BE2C (cell line): ENCODE measurements at regions not wholly inside any gene's neighbourhood (a gene's known extent, or its start where the extent isn't known, plus 50 kb on each side); places are given as distances from the start of the nearest gene placed in this dataset.

Experiments
- DNase-seq: peaks from one replicate; pipeline ENCODE4 v3.0.0-alpha.2; 2020
- H3K27me3 ChIP-seq: fragments of 250-450 bp; sonication (Bioruptor Pico); 2 replicates; pipeline ENCODE4 v1.5.1; 2020; ENCODE audit warnings: mild to moderate bottlenecking
- H3K36me3 ChIP-seq: fragments of 250-450 bp; sonication (Bioruptor Pico); 2 replicates; pipeline ENCODE4 v1.5.1; 2020; ENCODE audit warnings: mild to moderate bottlenecking
- H3K4me1 ChIP-seq: fragments of 250-450 bp; sonication (Bioruptor Pico); 2 replicates; pipeline ENCODE4 v1.5.1; 2020
- H3K4me3 ChIP-seq: 2 replicates; pipeline ENCODE4 v1.5.1; 2011; ENCODE audit warnings: low read depth, low read length
- H3K9me3 ChIP-seq: fragments of 250-450 bp; sonication (Bioruptor Pico); 2 replicates; pipeline ENCODE4 v1.5.1; 2020
- TF ChIP-seq, protein P1 (sequence below): IDR thresholded peaks from 2 replicates; pipeline ENCODE4 v1.5.1; 2012; ENCODE audit warnings: mild to moderate bottlenecking, low read depth, low read length

DNA sequence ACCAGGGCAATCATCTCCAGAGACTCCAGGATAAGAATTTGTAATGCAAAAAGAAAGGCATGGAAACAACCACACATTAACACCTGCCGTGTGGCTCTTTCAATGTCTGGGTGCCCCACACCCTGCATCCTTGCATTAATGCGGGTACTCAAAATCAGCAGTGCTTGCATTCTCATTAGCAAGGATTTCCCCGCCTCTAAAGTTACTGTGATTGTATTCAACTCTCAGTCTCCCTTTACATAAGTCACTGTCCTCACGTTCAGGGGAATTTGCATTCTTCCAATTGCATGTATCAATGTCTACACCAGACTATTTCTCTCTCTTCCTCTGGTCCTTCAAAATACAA is 324.3 kb downstream of the FOXL1 start:
- no peaks in the 10 kb centered on the region for H3K9me3 ChIP-seq
- H3K4me1 ChIP-seq = no peaks in the 10 kb centered on the region
- H3K36me3 ChIP-seq = no peaks in the 10 kb centered on the region
- DNase-seq = no peak
- peaks cover 7% of the 10 kb centered on the region; the same call in 1 of the 2 replicates for H3K27me3 ChIP-seq
- TF ChIP-seq, protein P1, sequence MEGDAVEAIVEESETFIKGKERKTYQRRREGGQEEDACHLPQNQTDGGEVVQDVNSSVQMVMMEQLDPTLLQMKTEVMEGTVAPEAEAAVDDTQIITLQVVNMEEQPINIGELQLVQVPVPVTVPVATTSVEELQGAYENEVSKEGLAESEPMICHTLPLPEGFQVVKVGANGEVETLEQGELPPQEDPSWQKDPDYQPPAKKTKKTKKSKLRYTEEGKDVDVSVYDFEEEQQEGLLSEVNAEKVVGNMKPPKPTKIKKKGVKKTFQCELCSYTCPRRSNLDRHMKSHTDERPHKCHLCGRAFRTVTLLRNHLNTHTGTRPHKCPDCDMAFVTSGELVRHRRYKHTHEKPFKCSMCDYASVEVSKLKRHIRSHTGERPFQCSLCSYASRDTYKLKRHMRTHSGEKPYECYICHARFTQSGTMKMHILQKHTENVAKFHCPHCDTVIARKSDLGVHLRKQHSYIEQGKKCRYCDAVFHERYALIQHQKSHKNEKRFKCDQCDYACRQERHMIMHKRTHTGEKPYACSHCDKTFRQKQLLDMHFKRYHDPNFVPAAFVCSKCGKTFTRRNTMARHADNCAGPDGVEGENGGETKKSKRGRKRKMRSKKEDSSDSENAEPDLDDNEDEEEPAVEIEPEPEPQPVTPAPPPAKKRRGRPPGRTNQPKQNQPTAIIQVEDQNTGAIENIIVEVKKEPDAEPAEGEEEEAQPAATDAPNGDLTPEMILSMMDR = no peak
- no peak overlapping the region for H3K4me3 ChIP-seq

DNA sequence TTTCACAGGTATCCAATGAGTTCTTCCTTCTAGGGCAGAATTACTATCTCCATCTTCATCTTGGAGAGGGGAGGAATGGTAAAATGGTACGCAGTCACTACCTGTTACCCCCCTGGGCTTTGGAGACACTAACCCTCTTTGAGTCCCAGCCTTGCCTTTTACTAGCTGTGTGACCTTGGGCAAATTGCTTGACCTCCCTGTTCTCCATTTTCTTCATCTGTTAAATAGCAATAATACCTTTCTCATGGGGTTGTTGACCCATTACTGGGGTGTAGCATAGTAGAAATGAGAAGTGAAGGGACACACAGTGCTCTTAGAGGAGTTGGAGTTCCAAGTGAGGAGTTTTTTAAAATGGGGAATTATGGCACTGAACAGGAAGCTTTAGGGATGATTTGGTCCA is 324.7 kb downstream of the FOXL1 start:
- DNase-seq = no peak
- Histone ChIP-seq H3K36me3 (no peaks in the 10 kb centered on the region), H3K4me3 (no peak overlapping the region), H3K27me3 (peaks cover 7% of the 10 kb centered on the region; the same call in 1 of the 2 replicates), H3K4me1 (no peaks in the 10 kb centered on the region), H3K9me3 (no peaks in the 10 kb centered on the region)
- TF ChIP-seq, protein P1 = no peak

DNA sequence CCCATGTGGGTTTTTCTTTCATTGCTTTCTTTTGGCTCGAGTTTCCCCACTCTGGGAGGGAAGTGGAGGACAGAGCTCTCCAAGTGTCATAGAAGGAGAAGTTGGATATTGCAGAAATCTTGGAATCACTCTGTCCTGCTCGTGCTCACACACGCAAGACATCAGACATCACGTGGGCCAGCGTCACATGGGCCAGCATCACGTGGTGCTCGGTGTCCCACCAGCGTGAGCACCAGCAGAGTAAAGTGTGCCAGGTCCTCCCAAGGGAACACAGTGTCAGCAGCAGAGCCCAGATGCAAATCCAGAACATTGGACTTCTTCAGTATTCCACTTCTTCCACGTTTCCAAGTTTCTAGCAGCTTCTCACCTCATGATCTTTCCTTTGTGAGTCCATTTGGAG is 327.0 kb downstream of the FOXL1 start:
- no peak for DNase-seq
- H3K27me3 ChIP-seq = 0 out of 2 replicates have a peak, but pooled peaks cover 7% of the 10 kb centered on the region
- H3K4me1 ChIP-seq = no peaks in the 10 kb centered on the region

DNA sequence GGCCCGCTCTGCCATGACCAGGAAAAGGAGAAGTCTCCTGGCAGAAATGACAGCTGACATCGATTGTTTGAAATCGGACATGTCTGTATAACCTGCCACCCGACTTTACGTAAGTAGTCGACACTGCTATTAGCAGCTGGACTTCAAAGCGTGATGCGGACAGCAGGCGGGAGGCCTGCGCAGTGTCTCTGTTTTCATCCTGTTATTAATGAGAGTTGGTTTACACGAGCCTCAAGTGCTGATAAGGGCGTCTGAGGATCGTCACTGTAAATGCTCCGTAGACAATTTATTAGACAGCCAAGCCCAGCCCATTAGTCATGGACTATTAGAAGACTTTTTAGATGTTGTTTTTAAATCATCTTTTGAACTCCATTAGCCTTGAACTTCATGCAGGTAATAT is 328.3 kb downstream of the FOXL1 start:
- H3K4me1 ChIP-seq = no peaks in the 10 kb centered on the region
- no peaks in the 10 kb centered on the region for H3K9me3 ChIP-seq
- DNase-seq = no peak
- no peak overlapping the region for H3K4me3 ChIP-seq
- H3K27me3 ChIP-seq = 0 out of 2 replicates have a peak, but pooled peaks cover 7% of the 10 kb centered on the region
- TF ChIP-seq, protein P1 = no peak
- H3K36me3 ChIP-seq = no peaks in the 10 kb centered on the region

More for the DNA sequence above, 327.0 kb downstream of the FOXL1 start:
- TF ChIP-seq, protein P1 = no peak
- no peaks in the 10 kb centered on the region for H3K9me3 ChIP-seq
- H3K4me3 ChIP-seq = no peak overlapping the region
- H3K36me3 ChIP-seq = no peaks in the 10 kb centered on the region

DNA sequence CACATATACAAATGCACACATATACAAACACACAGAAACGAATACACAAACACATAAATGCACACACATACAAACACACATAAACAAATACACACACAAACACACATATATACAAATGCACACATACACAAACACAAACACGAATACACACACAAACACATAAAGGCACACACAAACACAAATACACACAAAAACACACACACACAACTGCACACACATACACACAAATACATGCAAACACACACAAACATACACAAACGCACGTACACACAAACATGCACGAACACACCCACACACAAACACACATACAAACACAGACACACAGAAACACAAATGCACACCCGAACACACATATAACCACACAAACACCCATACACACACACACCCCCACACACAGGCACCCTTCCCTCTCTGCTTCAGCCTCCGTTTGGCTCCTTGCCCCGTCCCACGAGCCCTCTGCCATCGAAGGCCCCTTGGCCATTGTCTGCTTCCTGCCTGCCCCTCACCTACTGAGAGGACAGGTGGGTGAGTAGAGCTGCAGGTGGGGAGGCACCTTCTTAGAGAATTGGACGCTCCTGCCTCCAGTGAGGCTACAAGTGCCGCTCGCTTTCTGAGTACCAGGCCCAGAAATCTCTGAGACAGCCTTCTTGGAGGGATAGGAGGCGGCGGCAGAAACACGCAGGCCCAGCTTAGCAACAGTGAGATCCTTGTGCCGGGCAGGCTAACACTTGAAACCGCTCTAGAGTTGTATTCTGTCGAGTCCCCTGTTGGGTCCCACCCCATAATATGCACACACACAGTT is 331.2 kb downstream of the FOXL1 start:
- TF ChIP-seq, protein P1 = no peak
- no peaks in the 10 kb centered on the region for H3K4me1 ChIP-seq
- no peaks in the 10 kb centered on the region for H3K9me3 ChIP-seq
- H3K36me3 ChIP-seq = no peaks in the 10 kb centered on the region
- DNase-seq = no peak
- no peak overlapping the region for H3K4me3 ChIP-seq
- 0 out of 2 replicates have a peak, but pooled peaks cover 7% of the 10 kb centered on the region for H3K27me3 ChIP-seq

DNA sequence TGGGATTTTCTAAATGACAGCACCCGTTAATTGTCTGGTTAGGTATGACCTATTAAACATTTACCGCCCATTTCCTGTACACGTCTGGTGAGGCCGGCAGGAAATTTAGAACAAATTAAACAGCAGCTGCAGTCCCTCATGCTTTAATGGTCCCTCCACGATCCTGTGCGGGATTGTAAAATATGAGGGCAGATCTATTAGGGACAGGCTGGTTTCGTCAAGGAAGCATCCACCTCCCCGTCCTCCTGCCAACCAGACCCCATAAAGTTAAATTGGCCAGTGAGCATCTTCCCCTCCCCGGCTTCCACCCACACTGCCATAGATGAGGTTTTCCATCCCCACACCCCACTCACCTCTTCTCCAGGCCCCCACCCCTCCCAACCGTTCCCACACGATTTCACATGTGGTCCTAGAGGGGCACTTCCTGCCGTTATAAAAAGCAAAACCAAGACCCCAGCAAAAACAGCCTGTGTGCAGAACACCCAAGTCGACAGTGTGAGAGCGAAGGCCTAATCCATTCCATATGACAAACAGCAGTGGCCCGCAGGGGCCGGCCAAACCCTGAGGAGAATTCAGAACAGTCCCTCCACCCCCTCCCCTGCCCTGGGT is 331.9 kb downstream of the FOXL1 start:
- DNase-seq = no peak

More for the DNA sequence above, 331.9 kb downstream of the FOXL1 start:
- Histone ChIP-seq H3K9me3 (no peaks in the 10 kb centered on the region), H3K36me3 (no peaks in the 10 kb centered on the region), H3K4me3 (no peak overlapping the region), H3K27me3 (0 out of 2 replicates have a peak, but pooled peaks cover 7% of the 10 kb centered on the region), H3K4me1 (no peaks in the 10 kb centered on the region)
- TF ChIP-seq, protein P1 = no peak
